Cardiac muscle cell (in vitro differentiated cells and primary cell): ENCODE measurements at regions not wholly inside any gene's neighbourhood (a gene's known extent, or its start where the extent isn't known, plus 50 kb on each side); places are given as distances from the start of the nearest gene placed in this dataset.

Experiments
- DNase-seq, 2 donors: peaks; one replicate each; pipeline versions ENCODE4 v3.0.0 to v3.0.0-alpha.2; 2010 to 2017; ENCODE audit warnings: low read depth in 1 of 2, low spot score in 1 of 2
- H3K27ac ChIP-seq: fragments of 200-600 bp; sonication (generic); 2 replicates; pipeline ENCODE4 v1.5.1; 2016
- H3K27me3 ChIP-seq: fragments of 200-600 bp; sonication (generic); 2 replicates; pipeline ENCODE4 v1.6.0; 2016; ENCODE audit warnings: control low read depth
- H3K36me3 ChIP-seq: fragments of 200-600 bp; sonication (generic); 2 replicates; pipeline ENCODE4 v1.5.1; 2016; ENCODE audit warnings: control low read depth
- H3K4me1 ChIP-seq: fragments of 200-600 bp; sonication (generic); 2 replicates; pipeline ENCODE4 v1.8.1; 2017; ENCODE audit warnings: low read depth, mild to moderate bottlenecking, mixed run types
- H3K4me3 ChIP-seq: fragments of 200-600 bp; sonication (generic); 2 replicates; pipeline ENCODE4 v1.5.1; 2016; ENCODE audit warnings: mild to moderate bottlenecking
- H3K9me3 ChIP-seq: fragments of 200-600 bp; sonication (generic); 2 replicates; pipeline ENCODE4 v1.5.1; 2017; ENCODE audit warnings: low read depth, mild to moderate bottlenecking, control low read depth
- CTCF ChIP-seq: IDR thresholded peaks from 2 replicates; pipeline ENCODE4 v1.5.1; 2012; ENCODE audit warnings: low read depth, mild to moderate bottlenecking, low read length

- peaks cover 22% of the 10 kb centered on the region for H3K4me1 ChIP-seq
- no peaks in the 10 kb centered on the region for H3K36me3 ChIP-seq
- H3K9me3 ChIP-seq: no peaks in the 10 kb centered on the region
- no peak for DNase-seq
- no peaks in the 10 kb centered on the region for H3K27me3 ChIP-seq
- H3K27ac ChIP-seq: no peak overlapping the region
- TF ChIP-seq CTCF: no peak
- no peak overlapping the region for H3K4me3 ChIP-seq
Observed at GRCh38 chr7:25727446-25727845, 424.6 kb upstream of the NFE2L3 start.

- H3K27ac ChIP-seq: no peak overlapping the region
- H3K9me3 ChIP-seq: no peaks in the 10 kb centered on the region
- H3K4me1 ChIP-seq: peaks cover 22% of the 10 kb centered on the region
- no peak for DNase-seq
- no peaks in the 10 kb centered on the region for H3K36me3 ChIP-seq
- H3K27me3 ChIP-seq: no peaks in the 10 kb centered on the region
- H3K4me3 ChIP-seq: no peak overlapping the region
- no peak for TF ChIP-seq CTCF
Observed at GRCh38 chr7:25727876-25728275, 424.1 kb upstream of the NFE2L3 start.

- no peaks in the 10 kb centered on the region for H3K36me3 ChIP-seq
- H3K27ac ChIP-seq: no peak overlapping the region
- H3K4me3 ChIP-seq: no peak overlapping the region
- no peaks in the 10 kb centered on the region for H3K9me3 ChIP-seq
- TF ChIP-seq CTCF: no peak
- DNase-seq: peak in 1 of 2 donors; percentile 60
- no peaks in the 10 kb centered on the region for H3K27me3 ChIP-seq
- peaks cover 19% of the 10 kb centered on the region for H3K4me1 ChIP-seq
Observed at GRCh38 chr7:25731068-25731845, 420.7 kb upstream of the NFE2L3 start.

- no peak for TF ChIP-seq CTCF
- Histone ChIP-seq H3K4me1 (peaks cover 15% of the 10 kb centered on the region), H3K27me3 (no peaks in the 10 kb centered on the region), H3K27ac (no peak overlapping the region), H3K36me3 (no peaks in the 10 kb centered on the region), H3K9me3 (no peaks in the 10 kb centered on the region), H3K4me3 (no peak overlapping the region)
- peak in 1 of 2 donors; percentile 25 for DNase-seq
Observed at GRCh38 chr7:25731846-25732245, 420.2 kb upstream of the NFE2L3 start.

- Histone ChIP-seq H3K9me3 (no peaks in the 10 kb centered on the region), H3K4me1 (peaks cover 11% of the 10 kb centered on the region), H3K27me3 (no peaks in the 10 kb centered on the region), H3K36me3 (no peaks in the 10 kb centered on the region), H3K4me3 (no peak overlapping the region), H3K27ac (no peak overlapping the region)
- no peak for DNase-seq
- TF ChIP-seq CTCF: no peak
Observed at GRCh38 chr7:25732766-25733217, 419.2 kb upstream of the NFE2L3 start.
